ENCODE measurements at regions not wholly inside any gene's neighbourhood (a gene's known extent, or its start where the extent isn't known, plus 50 kb on each side); places are given as distances from the start of the nearest gene placed in this dataset.

DNA sequence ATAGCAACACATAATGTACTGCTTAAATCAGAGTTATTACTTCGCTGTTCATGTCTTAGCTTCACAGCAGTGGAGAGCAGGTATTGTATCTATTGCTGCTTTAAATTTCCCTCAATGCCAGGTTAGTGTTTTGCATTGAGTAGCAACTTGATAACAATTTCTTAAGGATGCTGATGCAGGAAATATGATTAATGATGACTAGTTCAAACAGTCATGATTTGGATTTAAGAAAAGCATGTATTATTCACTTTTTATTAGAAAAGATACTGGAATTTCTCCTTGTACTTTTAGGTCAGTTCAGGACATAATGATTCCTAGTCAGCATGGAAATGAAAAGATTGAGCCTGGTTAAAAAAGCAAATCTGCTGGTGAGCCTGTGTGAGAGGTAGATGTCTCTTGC is 67.2 kb upstream of the ARHGAP29 start:
- no peak for FAIRE-seq
- no peak for DNase-seq (ENCODE audit: insufficient read length, low spot score)
- no peak for TF ChIP-seq CTCF (IDR thresholded peaks at IDR 0.05; ENCODE audit: insufficient read depth, missing control alignments)

GRCh38 chr1:94303005-94303404 is 65.6 kb upstream of the ARHGAP29 start:
- DNase-seq (ENCODE audit: insufficient read length, low spot score) (no peak), FAIRE-seq (no peak)
- TF ChIP-seq CTCF (IDR thresholded peaks at IDR 0.05; ENCODE audit: insufficient read depth, missing control alignments) = no peak

DNA sequence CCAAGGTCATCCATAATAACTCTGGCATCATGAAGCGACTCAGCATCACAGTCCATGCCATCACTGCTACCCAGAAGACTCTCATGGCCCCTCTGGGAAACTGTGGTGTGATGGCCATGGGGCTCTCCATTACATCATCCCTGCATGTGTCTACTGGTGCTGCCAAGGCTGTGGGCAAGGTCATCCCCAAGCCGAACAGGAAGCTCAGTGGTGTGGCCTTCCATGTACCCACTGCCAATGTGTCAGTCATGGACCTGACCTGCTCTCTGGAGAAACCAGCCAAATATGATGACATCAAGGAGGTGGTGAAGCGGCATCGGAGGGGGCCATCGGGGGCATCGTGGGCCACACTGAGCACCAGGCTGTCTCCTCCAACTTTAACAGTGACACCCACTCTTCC is 65.1 kb upstream of the ARHGAP29 start:
- TF ChIP-seq CTCF (IDR thresholded peaks at IDR 0.05; ENCODE audit: insufficient read depth, missing control alignments) = no peak
- no peak for FAIRE-seq

GRCh38 chr1:94301186-94301585 is 63.8 kb upstream of the ARHGAP29 start:
- FAIRE-seq = no peak
- no peak for DNase-seq (ENCODE audit: insufficient read length, low spot score)
- no peak for TF ChIP-seq CTCF (IDR thresholded peaks at IDR 0.05; ENCODE audit: insufficient read depth, missing control alignments)

More for the DNA sequence above, 65.1 kb upstream of the ARHGAP29 start:
- DNase-seq (ENCODE audit: insufficient read length, low spot score) = no peak

DNA sequence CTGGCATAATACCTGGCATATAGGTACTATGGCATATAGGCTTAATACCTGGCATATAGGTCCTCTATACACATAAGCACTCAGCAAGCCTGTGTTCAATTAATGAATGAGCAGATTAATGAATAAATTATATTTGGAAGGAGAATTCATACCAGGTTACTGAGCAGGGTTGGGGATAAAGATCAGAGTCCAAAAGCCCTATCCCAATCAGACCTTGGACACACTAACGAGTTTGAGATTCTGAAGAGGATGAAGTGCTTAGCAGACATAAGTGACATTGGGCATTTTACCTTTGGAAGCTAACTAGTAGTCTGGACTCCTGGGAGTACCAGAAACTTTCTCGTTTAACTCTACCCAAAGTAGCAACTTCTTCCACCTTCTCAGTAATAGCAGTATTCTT is 63.3 kb upstream of the ARHGAP29 start:
- DNase-seq (ENCODE audit: insufficient read length, low spot score) (no peak), FAIRE-seq (no peak)
- no peak for TF ChIP-seq CTCF (IDR thresholded peaks at IDR 0.05; ENCODE audit: insufficient read depth, missing control alignments)

- FAIRE-seq = no peak
- no peak for TF ChIP-seq CTCF (IDR thresholded peaks at IDR 0.05; ENCODE audit: insufficient read depth, missing control alignments)
- no peak for DNase-seq (ENCODE audit: insufficient read length, low spot score)
These were observed 62.5 kb upstream of the ARHGAP29 start for GRCh38 chr1:94299627-94300553.

DNA sequence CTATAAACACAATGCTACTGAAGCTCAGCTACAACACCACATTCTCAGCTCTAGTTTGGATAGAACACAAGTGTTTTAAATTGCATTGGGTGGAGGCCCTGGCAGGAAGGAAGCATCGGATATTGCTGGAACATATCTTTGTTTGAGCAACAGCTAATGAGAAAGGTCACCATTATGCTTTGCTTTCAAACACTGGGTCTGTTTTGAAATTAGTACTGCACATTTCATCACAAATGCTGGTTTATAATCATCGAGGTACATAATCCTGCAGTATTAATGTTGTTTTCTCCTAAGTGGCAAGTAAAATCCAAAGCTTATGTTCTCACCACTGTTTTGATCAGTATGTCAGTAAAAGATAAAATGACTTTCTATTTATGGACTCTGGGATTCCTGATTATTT is 61.5 kb upstream of the ARHGAP29 start:
- DNase-seq (ENCODE audit: insufficient read length, low spot score) (no peak), FAIRE-seq (no peak)
- no peak for TF ChIP-seq CTCF (IDR thresholded peaks at IDR 0.05; ENCODE audit: insufficient read depth, missing control alignments)
